WTC11 (cell line): ENCODE measurements at regions not wholly inside any gene's neighbourhood (a gene's known extent, or its start where the extent isn't known, plus 50 kb on each side); places are given as distances from the start of the nearest gene placed in this dataset.

Experiments used
- FOXK1 ChIP-seq: sonication (generic); formaldehyde crosslinking; IDR thresholded peaks from 2 replicates; pipeline ENCODE4 v1.8.0; 2022; ENCODE audit warnings: mild to moderate bottlenecking, moderate library complexity, missing genetic modification reagents
- NFATC4 ChIP-seq: fragments of 250-450 bp; sonication (Bioruptor Pico); IDR thresholded peaks from 2 replicates; pipeline ENCODE4 v1.9.0; 2021; ENCODE audit warnings: mild to moderate bottlenecking
- SP1 ChIP-seq: sonication (generic); formaldehyde crosslinking; conservative IDR thresholded peaks from 2 replicates; pipeline ENCODE4 v1.8.1; 2022; ENCODE audit warnings: missing genetic modification reagents
- TF ChIP-seq, protein P1 (sequence below): fragments of 200-600 bp; IDR thresholded peaks from 2 replicates; pipeline ENCODE4 v1.8.0; 2022; ENCODE audit warnings: antibody characterized with exemption
- TF ChIP-seq, protein P2 (sequence below): sonication (generic); formaldehyde crosslinking; IDR thresholded peaks from 2 replicates; pipeline ENCODE4 v1.8.0; 2022; ENCODE audit warnings: missing genetic modification reagents
- TF ChIP-seq, protein P3 (sequence below): sonication (generic); formaldehyde crosslinking; IDR thresholded peaks from 2 replicates; pipeline ENCODE4 v1.8.0; 2022; ENCODE audit warnings: mild to moderate bottlenecking, missing genetic modification reagents

DNA sequence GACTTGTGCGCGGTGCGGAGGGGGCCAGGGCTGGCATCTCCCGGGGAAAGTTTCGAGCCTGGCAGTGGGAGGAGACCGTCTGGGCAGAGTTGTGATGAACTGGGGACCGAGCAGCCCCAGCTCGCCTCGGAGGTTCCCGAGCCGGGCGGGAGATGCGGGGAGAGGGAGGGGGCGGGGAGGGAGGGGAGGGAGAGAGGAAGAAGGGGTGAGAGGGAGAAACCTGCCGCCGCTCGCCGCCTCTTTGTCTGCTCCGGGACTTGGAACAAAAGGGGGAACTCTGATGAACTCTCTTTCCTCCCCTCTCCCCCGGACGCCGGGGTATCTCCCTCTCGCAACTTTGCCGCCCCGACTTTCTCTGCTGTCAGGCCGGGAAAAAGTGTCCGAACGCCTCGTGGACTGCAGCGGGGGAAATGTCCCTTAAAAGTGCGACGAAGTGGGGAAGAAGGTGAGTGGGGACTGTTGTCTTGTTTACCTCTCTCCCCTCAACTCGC, 72.7 kb downstream of the SOX4 start:
- TF ChIP-seq SP1 (CRISPR knock-in tag) = no peak; the same call in 1 of the 2 replicates
- TF ChIP-seq, protein P1, sequence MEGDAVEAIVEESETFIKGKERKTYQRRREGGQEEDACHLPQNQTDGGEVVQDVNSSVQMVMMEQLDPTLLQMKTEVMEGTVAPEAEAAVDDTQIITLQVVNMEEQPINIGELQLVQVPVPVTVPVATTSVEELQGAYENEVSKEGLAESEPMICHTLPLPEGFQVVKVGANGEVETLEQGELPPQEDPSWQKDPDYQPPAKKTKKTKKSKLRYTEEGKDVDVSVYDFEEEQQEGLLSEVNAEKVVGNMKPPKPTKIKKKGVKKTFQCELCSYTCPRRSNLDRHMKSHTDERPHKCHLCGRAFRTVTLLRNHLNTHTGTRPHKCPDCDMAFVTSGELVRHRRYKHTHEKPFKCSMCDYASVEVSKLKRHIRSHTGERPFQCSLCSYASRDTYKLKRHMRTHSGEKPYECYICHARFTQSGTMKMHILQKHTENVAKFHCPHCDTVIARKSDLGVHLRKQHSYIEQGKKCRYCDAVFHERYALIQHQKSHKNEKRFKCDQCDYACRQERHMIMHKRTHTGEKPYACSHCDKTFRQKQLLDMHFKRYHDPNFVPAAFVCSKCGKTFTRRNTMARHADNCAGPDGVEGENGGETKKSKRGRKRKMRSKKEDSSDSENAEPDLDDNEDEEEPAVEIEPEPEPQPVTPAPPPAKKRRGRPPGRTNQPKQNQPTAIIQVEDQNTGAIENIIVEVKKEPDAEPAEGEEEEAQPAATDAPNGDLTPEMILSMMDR = no peak
- no peak for TF ChIP-seq NFATC4 (CRISPR knock-in tag)
- no peak for TF ChIP-seq FOXK1 (CRISPR knock-in tag)
- TF ChIP-seq, protein P2, sequence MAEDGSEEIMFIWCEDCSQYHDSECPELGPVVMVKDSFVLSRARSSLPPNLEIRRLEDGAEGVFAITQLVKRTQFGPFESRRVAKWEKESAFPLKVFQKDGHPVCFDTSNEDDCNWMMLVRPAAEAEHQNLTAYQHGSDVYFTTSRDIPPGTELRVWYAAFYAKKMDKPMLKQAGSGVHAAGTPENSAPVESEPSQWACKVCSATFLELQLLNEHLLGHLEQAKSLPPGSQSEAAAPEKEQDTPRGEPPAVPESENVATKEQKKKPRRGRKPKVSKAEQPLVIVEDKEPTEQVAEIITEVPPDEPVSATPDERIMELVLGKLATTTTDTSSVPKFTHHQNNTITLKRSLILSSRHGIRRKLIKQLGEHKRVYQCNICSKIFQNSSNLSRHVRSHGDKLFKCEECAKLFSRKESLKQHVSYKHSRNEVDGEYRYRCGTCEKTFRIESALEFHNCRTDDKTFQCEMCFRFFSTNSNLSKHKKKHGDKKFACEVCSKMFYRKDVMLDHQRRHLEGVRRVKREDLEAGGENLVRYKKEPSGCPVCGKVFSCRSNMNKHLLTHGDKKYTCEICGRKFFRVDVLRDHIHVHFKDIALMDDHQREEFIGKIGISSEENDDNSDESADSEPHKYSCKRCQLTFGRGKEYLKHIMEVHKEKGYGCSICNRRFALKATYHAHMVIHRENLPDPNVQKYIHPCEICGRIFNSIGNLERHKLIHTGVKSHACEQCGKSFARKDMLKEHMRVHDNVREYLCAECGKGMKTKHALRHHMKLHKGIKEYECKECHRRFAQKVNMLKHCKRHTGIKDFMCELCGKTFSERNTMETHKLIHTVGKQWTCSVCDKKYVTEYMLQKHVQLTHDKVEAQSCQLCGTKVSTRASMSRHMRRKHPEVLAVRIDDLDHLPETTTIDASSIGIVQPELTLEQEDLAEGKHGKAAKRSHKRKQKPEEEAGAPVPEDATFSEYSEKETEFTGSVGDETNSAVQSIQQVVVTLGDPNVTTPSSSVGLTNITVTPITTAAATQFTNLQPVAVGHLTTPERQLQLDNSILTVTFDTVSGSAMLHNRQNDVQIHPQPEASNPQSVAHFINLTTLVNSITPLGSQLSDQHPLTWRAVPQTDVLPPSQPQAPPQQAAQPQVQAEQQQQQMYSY (CRISPR knock-in tag) = no peak
- TF ChIP-seq, protein P3, sequence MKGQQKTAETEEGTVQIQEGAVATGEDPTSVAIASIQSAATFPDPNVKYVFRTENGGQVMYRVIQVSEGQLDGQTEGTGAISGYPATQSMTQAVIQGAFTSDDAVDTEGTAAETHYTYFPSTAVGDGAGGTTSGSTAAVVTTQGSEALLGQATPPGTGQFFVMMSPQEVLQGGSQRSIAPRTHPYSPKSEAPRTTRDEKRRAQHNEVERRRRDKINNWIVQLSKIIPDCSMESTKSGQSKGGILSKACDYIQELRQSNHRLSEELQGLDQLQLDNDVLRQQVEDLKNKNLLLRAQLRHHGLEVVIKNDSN = no peak
